Mucosa of stomach (tissue), 1 donor: ENCODE measurements at regions not wholly inside any gene's neighbourhood (a gene's known extent, or its start where the extent isn't known, plus 50 kb on each side); places are given as distances from the start of the nearest gene placed in this dataset.

ENCODE experiments used
- H3K27me3 ChIP-seq: one replicate; pipeline ENCODE4 v1.7.0; 2013; ENCODE audit warnings: mild to moderate bottlenecking, low read length; ENCODE audit not compliant: control insufficient read depth, insufficient read depth
- H3K36me3 ChIP-seq: one replicate; pipeline ENCODE4 v1.7.0; 2013; ENCODE audit warnings: low read length; ENCODE audit not compliant: control insufficient read depth, insufficient read depth
- H3K4me1 ChIP-seq: one replicate; pipeline ENCODE4 v1.7.0; 2013; ENCODE audit warnings: mild to moderate bottlenecking, low read length; ENCODE audit not compliant: control insufficient read depth, insufficient read depth
- H3K4me3 ChIP-seq: one replicate; pipeline ENCODE4 v1.7.0; 2013; ENCODE audit warnings: low read length
- H3K9ac ChIP-seq: one replicate; pipeline ENCODE4 v1.7.0; 2013; ENCODE audit warnings: mild to moderate bottlenecking, low read length, moderate library complexity
- H3K9me3 ChIP-seq: one replicate; pipeline ENCODE4 v1.7.0; 2013; ENCODE audit warnings: mild to moderate bottlenecking, low read length, moderate library complexity; ENCODE audit not compliant: control insufficient read depth
- donor health status: Pancreatic carcinoma.

GRCh38 chr2:2824588-2824987 lies 493.5 kb upstream of the MYT1L start:
- no peak overlapping the region for H3K9ac ChIP-seq
- H3K9me3 ChIP-seq: no peaks in the 10 kb centered on the region
- H3K27me3 ChIP-seq: no peaks in the 10 kb centered on the region
- H3K4me3 ChIP-seq: no peak overlapping the region
- no peaks in the 10 kb centered on the region for H3K4me1 ChIP-seq
- no peaks in the 10 kb centered on the region for H3K36me3 ChIP-seq

- H3K4me1 ChIP-seq: no peaks in the 10 kb centered on the region
- H3K27me3 ChIP-seq: no peaks in the 10 kb centered on the region
- H3K9me3 ChIP-seq: no peaks in the 10 kb centered on the region
- H3K36me3 ChIP-seq: no peaks in the 10 kb centered on the region
- H3K9ac ChIP-seq: no peak overlapping the region
- no peak overlapping the region for H3K4me3 ChIP-seq
Observed at GRCh38 chr2:2823061-2823753, 492.1 kb upstream of the MYT1L start.

- no peak overlapping the region for H3K9ac ChIP-seq
- H3K4me3 ChIP-seq: no peak overlapping the region
- no peaks in the 10 kb centered on the region for H3K36me3 ChIP-seq
Observed at GRCh38 chr2:2822143-2822542, 491.1 kb upstream of the MYT1L start.

GRCh38 chr2:2812648-2813047 lies 481.6 kb upstream of the MYT1L start:
- no peaks in the 10 kb centered on the region for H3K4me1 ChIP-seq
- H3K9ac ChIP-seq: no peak overlapping the region
- no peaks in the 10 kb centered on the region for H3K27me3 ChIP-seq
- H3K4me3 ChIP-seq: no peak overlapping the region
- no peaks in the 10 kb centered on the region for H3K36me3 ChIP-seq
- no peaks in the 10 kb centered on the region for H3K9me3 ChIP-seq

More at GRCh38 chr2:2822143-2822542, 491.1 kb upstream of the MYT1L start:
- no peaks in the 10 kb centered on the region for H3K4me1 ChIP-seq
- H3K27me3 ChIP-seq: no peaks in the 10 kb centered on the region
- H3K9me3 ChIP-seq: no peaks in the 10 kb centered on the region

- no peak overlapping the region for H3K9ac ChIP-seq
- H3K36me3 ChIP-seq: no peaks in the 10 kb centered on the region
- H3K9me3 ChIP-seq: no peaks in the 10 kb centered on the region
- no peaks in the 10 kb centered on the region for H3K27me3 ChIP-seq
- H3K4me1 ChIP-seq: no peaks in the 10 kb centered on the region
- H3K4me3 ChIP-seq: no peak overlapping the region
Observed at GRCh38 chr2:2812117-2812516, 481.0 kb upstream of the MYT1L start.

GRCh38 chr2:2810504-2810903 lies 479.4 kb upstream of the MYT1L start:
- H3K4me1 ChIP-seq: no peaks in the 10 kb centered on the region
- H3K9ac ChIP-seq: no peak overlapping the region
- no peaks in the 10 kb centered on the region for H3K9me3 ChIP-seq
- no peak overlapping the region for H3K4me3 ChIP-seq
- H3K36me3 ChIP-seq: no peaks in the 10 kb centered on the region
- no peaks in the 10 kb centered on the region for H3K27me3 ChIP-seq

- Histone ChIP-seq H3K9me3 (no peaks in the 10 kb centered on the region), H3K27me3 (no peaks in the 10 kb centered on the region), H3K4me3 (no peak overlapping the region), H3K4me1 (no peaks in the 10 kb centered on the region), H3K36me3 (no peaks in the 10 kb centered on the region), H3K9ac (no peak overlapping the region)
Observed at GRCh38 chr2:2809771-2810170, 478.7 kb upstream of the MYT1L start.

GRCh38 chr2:2808551-2809058 lies 477.5 kb upstream of the MYT1L start:
- H3K9me3 ChIP-seq: no peaks in the 10 kb centered on the region
- H3K4me3 ChIP-seq: no peak overlapping the region
- no peaks in the 10 kb centered on the region for H3K27me3 ChIP-seq
- no peak overlapping the region for H3K9ac ChIP-seq
- H3K36me3 ChIP-seq: no peaks in the 10 kb centered on the region
- no peaks in the 10 kb centered on the region for H3K4me1 ChIP-seq

GRCh38 chr2:2806711-2807110 lies 475.6 kb upstream of the MYT1L start:
- no peaks in the 10 kb centered on the region for H3K36me3 ChIP-seq
- no peak overlapping the region for H3K9ac ChIP-seq
- no peaks in the 10 kb centered on the region for H3K9me3 ChIP-seq
- H3K4me1 ChIP-seq: no peaks in the 10 kb centered on the region
- H3K27me3 ChIP-seq: no peaks in the 10 kb centered on the region
- no peak overlapping the region for H3K4me3 ChIP-seq

GRCh38 chr2:2805263-2805662 lies 474.2 kb upstream of the MYT1L start:
- H3K36me3 ChIP-seq: no peaks in the 10 kb centered on the region
- no peak overlapping the region for H3K4me3 ChIP-seq
- H3K4me1 ChIP-seq: no peaks in the 10 kb centered on the region
- no peaks in the 10 kb centered on the region for H3K27me3 ChIP-seq
- H3K9ac ChIP-seq: no peak overlapping the region
- no peaks in the 10 kb centered on the region for H3K9me3 ChIP-seq

GRCh38 chr2:2804528-2804927 lies 473.5 kb upstream of the MYT1L start:
- H3K9ac ChIP-seq: no peak overlapping the region
- no peaks in the 10 kb centered on the region for H3K27me3 ChIP-seq
- no peaks in the 10 kb centered on the region for H3K36me3 ChIP-seq
- H3K4me3 ChIP-seq: no peak overlapping the region
- no peaks in the 10 kb centered on the region for H3K4me1 ChIP-seq
- H3K9me3 ChIP-seq: no peaks in the 10 kb centered on the region

- Histone ChIP-seq H3K27me3 (no peaks in the 10 kb centered on the region), H3K4me1 (no peaks in the 10 kb centered on the region), H3K9me3 (no peaks in the 10 kb centered on the region), H3K9ac (no peak overlapping the region), H3K4me3 (no peak overlapping the region), H3K36me3 (no peaks in the 10 kb centered on the region)
Observed at GRCh38 chr2:2801458-2801857, 470.4 kb upstream of the MYT1L start.

GRCh38 chr2:2800697-2801096 lies 469.6 kb upstream of the MYT1L start:
- H3K9me3 ChIP-seq: no peaks in the 10 kb centered on the region
- H3K27me3 ChIP-seq: no peaks in the 10 kb centered on the region
- no peak overlapping the region for H3K9ac ChIP-seq
- H3K4me3 ChIP-seq: no peak overlapping the region
- H3K36me3 ChIP-seq: no peaks in the 10 kb centered on the region
- H3K4me1 ChIP-seq: no peaks in the 10 kb centered on the region
